ENCODE measurements at regions not wholly inside any gene's neighbourhood (a gene's known extent, or its start where the extent isn't known, plus 50 kb on each side); places are given as distances from the start of the nearest gene placed in this dataset.

DNA sequence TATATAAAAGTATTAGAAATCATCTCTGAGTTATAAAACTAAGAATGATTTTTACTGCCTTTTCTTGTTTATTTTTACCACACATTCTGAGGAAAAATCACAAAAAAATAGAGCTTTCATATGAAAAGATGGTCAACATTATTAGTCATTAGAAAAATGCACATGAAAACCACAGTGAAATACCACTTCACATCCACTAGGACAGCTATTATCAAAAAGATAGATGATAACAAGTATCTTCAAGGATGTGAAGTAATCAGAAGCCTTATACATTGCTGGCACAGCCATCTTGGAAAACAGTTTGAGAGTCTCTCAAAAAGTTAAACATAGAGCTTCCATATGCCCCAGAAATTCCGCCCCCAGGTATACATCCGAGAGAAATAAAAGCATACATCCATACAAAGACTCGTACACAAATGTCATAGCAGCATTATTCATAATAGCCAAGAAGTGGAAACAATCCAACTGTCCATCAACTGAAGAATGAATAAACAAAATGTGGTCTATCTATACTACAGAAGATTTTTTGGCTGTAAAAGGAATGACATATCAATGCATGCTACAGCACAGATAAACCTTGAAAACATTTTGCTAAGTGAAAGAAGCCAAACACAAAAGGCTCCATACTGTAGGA lies 523.9 kb downstream of the FUT8 start:
- DNase-seq (ENCODE audit: low read depth in 2 of 2) = no peak

GRCh38 chr14:65937079-65937959 lies 524.8 kb downstream of the FUT8 start:
- DNase-seq (ENCODE audit: low read depth in 2 of 2) = no peak

DNA sequence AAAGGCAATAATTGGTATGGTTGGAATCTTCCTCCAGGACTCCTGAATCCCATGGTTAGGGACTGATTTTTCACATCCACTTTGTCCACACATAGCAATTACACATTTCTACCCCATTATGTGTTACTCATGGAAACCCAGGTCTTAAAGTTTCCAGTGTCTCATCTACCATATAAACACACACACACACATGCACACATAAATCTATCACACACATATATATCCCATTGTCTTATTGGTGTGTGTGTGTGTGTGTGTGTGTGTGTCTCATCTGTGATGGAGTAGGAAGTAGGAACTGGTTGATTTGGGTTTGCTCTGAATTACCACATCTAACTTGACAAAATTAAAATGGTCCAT lies 525.4 kb downstream of the FUT8 start:
- no peak for DNase-seq (ENCODE audit: low read depth in 2 of 2)

- DNase-seq (ENCODE audit: low read depth in 2 of 2) = no peak
Measured at GRCh38 chr14:65938738-65939137, 526.2 kb downstream of the FUT8 start.

DNA sequence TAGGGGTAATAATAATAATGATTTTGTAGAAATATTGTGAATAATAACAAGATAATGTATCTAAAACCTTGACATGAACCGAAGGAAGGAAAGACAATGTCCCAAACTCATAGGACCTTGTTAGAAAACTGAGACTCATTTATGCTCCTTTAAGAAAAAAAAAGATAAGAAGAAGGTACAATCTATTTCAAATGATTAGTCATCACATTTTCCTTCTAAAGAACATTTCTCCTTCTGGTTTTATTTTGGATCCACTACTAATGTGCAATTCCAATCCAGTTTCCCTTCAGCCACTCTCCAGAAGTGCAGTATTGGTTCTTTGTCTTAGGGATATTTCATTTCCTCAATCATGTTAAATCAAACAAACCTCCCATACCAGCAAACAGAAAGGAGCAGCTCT lies 526.7 kb downstream of the FUT8 start:
- no peak for DNase-seq (ENCODE audit: low read depth in 2 of 2)

DNA sequence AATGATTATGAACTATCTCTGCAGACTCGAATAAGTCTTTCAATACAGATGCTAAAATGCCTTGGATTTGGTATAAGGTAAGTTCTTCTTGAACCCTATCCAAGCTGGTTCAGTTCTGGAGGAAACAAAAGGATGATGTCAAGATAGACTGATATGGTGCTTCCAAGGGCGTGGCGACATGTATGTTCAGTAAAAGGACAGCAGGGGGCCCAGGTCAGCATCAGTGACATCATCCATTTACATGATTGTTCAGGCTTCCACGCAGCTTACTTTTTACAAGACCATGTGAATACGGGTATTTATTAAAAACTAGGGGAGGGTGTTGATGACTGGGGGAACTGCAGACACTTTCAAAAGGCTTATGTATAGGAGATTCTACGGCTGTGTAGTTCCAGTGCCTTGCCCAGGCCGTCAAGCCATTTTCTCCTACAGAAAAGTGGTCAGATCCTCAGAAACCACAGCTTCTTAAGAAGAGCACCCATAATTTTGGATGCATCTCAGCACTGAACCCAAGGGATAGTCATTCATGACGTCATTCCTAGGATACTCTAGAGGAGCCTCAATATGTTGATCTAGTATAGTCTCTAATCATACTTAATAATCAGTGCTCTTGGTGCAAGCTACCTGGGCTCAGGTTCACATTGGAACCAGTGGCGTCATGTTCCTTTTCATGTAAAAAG lies 527.7 kb downstream of the FUT8 start:
- DNase-seq (ENCODE audit: low read depth in 2 of 2) = peak in 1 of 2 experiments; percentile 20

- no peak for DNase-seq (ENCODE audit: low read depth in 2 of 2)
Measured at GRCh38 chr14:65941091-65941490, 528.6 kb downstream of the FUT8 start.

GRCh38 chr14:65943150-65943549 lies 530.6 kb downstream of the FUT8 start:
- no peak for DNase-seq (ENCODE audit: low read depth in 2 of 2)

- no peak for DNase-seq (ENCODE audit: low read depth in 2 of 2)
Measured at GRCh38 chr14:65943916-65944410, 531.4 kb downstream of the FUT8 start.

DNA sequence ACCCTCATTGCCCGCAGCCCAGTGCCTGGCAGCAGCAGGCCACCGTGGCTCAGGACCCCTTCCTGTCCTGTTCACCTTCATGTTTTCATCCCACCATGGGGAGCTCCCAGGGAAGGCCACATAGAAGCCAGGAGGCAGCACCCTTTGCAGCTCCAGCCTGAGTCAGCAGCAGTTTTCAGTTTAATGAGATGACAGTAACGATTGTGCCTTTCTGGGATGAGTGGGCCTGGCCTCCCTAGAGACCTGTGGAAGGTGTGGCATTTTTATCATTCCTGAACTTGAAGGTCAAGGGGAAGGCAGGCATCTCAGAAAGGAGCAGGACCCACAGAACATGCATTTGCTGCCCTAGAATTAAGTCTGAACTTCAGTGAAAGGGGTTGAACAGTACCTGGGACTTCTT lies 532.8 kb downstream of the FUT8 start:
- DNase-seq (ENCODE audit: low read depth in 2 of 2) = no peak

DNA sequence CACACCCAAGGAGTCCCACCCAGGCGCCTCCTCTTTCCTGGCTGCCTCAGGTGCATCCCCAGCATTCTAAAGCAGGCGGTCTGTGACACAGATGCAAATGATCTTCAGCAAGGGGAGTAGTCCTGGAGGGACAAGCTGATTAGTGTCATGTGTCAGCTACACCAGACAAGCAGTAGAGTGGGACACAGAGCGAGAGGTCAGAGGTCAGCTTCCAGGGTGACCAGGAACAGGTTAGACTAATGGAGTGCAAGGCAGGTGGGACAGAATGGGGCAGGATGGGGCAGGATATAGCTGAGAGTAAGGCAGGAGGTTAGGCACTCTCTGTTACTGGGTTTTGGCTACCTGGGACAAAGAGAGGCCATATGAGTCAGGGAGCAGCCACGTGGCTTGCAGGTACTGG lies 534.0 kb downstream of the FUT8 start:
- no peak for DNase-seq (ENCODE audit: low read depth in 2 of 2)

- no peak for DNase-seq (ENCODE audit: low read depth in 2 of 2)
Measured at GRCh38 chr14:65948302-65948701, 535.8 kb downstream of the FUT8 start.

- peak in 1 of 2 experiments; percentile 18 for DNase-seq (ENCODE audit: low read depth in 2 of 2)
Measured at GRCh38 chr14:65949711-65950516, 536.3 kb upstream of the CCDC196 start.

- no peak for DNase-seq (ENCODE audit: low read depth in 2 of 2)
Measured at GRCh38 chr14:65954942-65955341, 531.2 kb upstream of the CCDC196 start.

DNA sequence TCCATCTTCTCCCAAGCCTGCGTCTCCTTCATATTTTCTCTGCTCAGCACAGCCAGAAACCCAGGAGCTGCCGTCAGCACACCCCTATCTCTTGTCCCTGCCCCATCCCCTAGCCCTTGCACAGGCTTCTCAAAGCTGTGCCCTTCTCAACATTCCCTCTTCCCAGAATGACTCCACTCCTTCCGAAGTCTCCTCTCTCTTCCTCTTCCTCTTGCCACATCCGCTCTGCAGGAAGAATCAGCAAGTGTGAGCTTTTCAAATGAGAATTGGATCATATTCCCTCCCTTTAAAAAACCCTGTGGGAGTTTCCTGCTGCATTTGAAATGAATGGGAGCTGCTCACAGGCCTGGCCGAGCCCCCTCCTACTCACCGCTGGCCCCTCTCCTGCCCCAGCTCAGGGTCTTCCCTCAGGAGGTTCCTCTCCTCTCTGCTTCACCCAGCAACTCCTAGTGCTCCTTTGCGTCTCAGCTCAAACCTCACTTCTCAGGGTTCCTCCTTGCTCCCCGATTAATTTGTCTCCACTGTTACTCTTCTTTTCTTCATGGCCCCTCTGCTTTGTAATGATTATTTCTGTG lies 528.5 kb upstream of the CCDC196 start:
- DNase-seq (ENCODE audit: low read depth in 2 of 2) = no peak

- DNase-seq (ENCODE audit: low read depth in 2 of 2) = no peak
Measured at GRCh38 chr14:65958664-65959562, 527.3 kb upstream of the CCDC196 start.

GRCh38 chr14:65959563-65960024 lies 526.6 kb upstream of the CCDC196 start:
- DNase-seq (ENCODE audit: low read depth in 2 of 2) = no peak

- DNase-seq (ENCODE audit: low read depth in 2 of 2) = peak; percentile 61 to 84
Measured at GRCh38 chr14:65961004-65961403, 525.2 kb upstream of the CCDC196 start.

- DNase-seq (ENCODE audit: low read depth in 2 of 2) = no peak
Measured at GRCh38 chr14:65962952-65963351, 523.2 kb upstream of the CCDC196 start.

DNA sequence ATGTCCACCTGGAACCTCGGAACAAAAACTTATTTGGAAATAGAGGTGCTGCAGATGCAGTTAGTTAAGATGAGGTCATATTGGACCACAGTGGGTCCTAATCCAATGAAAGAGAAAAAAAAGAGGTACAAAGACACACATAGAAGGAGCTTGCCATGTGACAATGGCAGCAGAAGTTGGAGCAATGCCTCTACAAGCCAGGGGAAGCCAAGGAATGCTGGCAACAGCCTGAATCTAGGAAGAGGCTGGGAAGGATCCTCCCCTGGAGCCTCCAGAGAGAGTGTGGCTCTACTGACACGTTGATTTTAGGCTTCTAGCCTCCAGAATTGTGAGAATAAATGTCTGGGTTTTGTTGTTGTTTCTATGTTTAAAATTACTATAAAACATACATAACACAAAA lies 521.8 kb upstream of the CCDC196 start:
- no peak for DNase-seq (ENCODE audit: low read depth in 2 of 2)
